IMR-90 (cell line): ENCODE measurements at regions not wholly inside any gene's neighbourhood (a gene's known extent, or its start where the extent isn't known, plus 50 kb on each side); places are given as distances from the start of the nearest gene placed in this dataset.
A peak's percentile ranks its signal among the peaks of the same experiment; 100 is the strongest.

Experiments
- ATAC-seq: fragments of 200-7000 bp; cut with Tn5 transposase; 2 replicates; pipeline ENCODE4 v1.9.1; 2020; ENCODE audit warnings: low read depth, mild to moderate bottlenecking, moderate library complexity
- BruUV-seq: library from RNA; stranded (reverse); fragments of 400-500 nt; replicated peaks from 2 replicates; lab custom pipeline; 2021; lab: Mats Ljungman, UMichigan
- CTCF ChIA-PET: fragments of 300-600 bp; formaldehyde crosslinking; extraction: SDS; loops from one replicate; lab custom pipeline; 2021; ENCODE audit warnings: antibody characterized with exemption; lab: Yijun Ruan, JAX
- POLR2A ChIA-PET: fragments of 300-600 bp; sonication (Branson Sonifier 250); formaldehyde crosslinking; loops from one replicate; lab custom pipeline; 2022; ENCODE audit warnings: antibody characterized with exemption; ENCODE audit not compliant: unreplicated experiment; lab: Charles Lee
- DNase-seq: peaks from one replicate; pipeline ENCODE4 v3.0.0; 2013
- H2AFZ ChIP-seq: replicated peaks from 2 replicates; pipeline ENCODE3; 2013; ENCODE audit warnings: low read length, mild to moderate bottlenecking; ENCODE audit not compliant: poor library complexity
- H2AK5ac ChIP-seq: 2 replicates; pipeline ENCODE4 v1.6.1; 2013; ENCODE audit warnings: low read depth, low read length, inconsistent platforms
- H2AK9ac ChIP-seq: replicated peaks from 2 replicates; pipeline ENCODE3; 2013; ENCODE audit warnings: mild to moderate bottlenecking, low read depth, low read length, moderate library complexity; ENCODE audit not compliant: poor library complexity
- H2BK120ac ChIP-seq: 2 replicates; pipeline ENCODE4 v1.6.1; 2013; ENCODE audit warnings: low read depth, low read length, inconsistent platforms
- H2BK15ac ChIP-seq: 3 replicates; pipeline ENCODE4 v1.6.1; 2013; ENCODE audit warnings: low read depth, low read length, inconsistent platforms
- H2BK20ac ChIP-seq: 2 replicates; pipeline ENCODE4 v1.6.1; 2013; ENCODE audit warnings: low read depth, mild to moderate bottlenecking, inconsistent platforms, low read length, moderate library complexity
- H2BK5ac ChIP-seq: 2 replicates; pipeline ENCODE4 v1.6.1; 2013; ENCODE audit warnings: mild to moderate bottlenecking, low read depth, low read length, inconsistent platforms; ENCODE audit not compliant: poor library complexity, severe bottlenecking
- H3K14ac ChIP-seq: replicated peaks from 2 replicates; pipeline ENCODE4 v1.6.1; 2013; ENCODE audit warnings: low read depth, low read length, inconsistent platforms
- H3K18ac ChIP-seq: 2 replicates; pipeline ENCODE4 v1.6.1; 2013; ENCODE audit warnings: low read depth, low read length, control low read depth
- H3K23ac ChIP-seq: 2 replicates; pipeline ENCODE4 v1.6.1; 2013; ENCODE audit warnings: low read depth, low read length, inconsistent platforms
- H3K27ac ChIP-seq: 2 replicates; pipeline ENCODE4 v1.5.1; 2013; ENCODE audit warnings: mild to moderate bottlenecking, control low read depth, low read length; ENCODE audit not compliant: insufficient read depth
- H3K27me3 ChIP-seq: 2 replicates; pipeline ENCODE4 v1.6.1; 2013; ENCODE audit warnings: low read length; ENCODE audit not compliant: control insufficient read depth, insufficient read depth
- H3K36me3 ChIP-seq: 2 replicates; pipeline ENCODE4 v1.6.1; 2013; ENCODE audit warnings: low read length, mixed read lengths; ENCODE audit not compliant: control insufficient read depth, insufficient read depth
- H3K4ac ChIP-seq: 2 replicates; pipeline ENCODE4 v1.6.1; 2013; ENCODE audit warnings: low read depth, low read length, inconsistent platforms
- H3K4me1 ChIP-seq: 2 replicates; pipeline ENCODE4 v1.6.1; 2013; ENCODE audit warnings: low read length, mixed read lengths; ENCODE audit not compliant: control insufficient read depth, insufficient read depth
- H3K4me2 ChIP-seq: 2 replicates; pipeline ENCODE4 v1.6.1; 2013; ENCODE audit warnings: low read depth, mild to moderate bottlenecking, control low read depth, low read length, moderate library complexity
- H3K4me3 ChIP-seq: 2 replicates; pipeline ENCODE4 v1.5.1; 2013; ENCODE audit warnings: low read depth, mild to moderate bottlenecking, control low read depth, low read length, moderate library complexity; ENCODE audit not compliant: insufficient read depth
- H3K56ac ChIP-seq: 2 replicates; pipeline ENCODE4 v1.6.1; 2013; ENCODE audit warnings: low read length, inconsistent platforms; ENCODE audit not compliant: insufficient read depth; ENCODE audit errors: extremely low read depth
- H3K79me1 ChIP-seq, 2 experiments: 2 replicates each; pipeline ENCODE4 v1.6.1; 2013; ENCODE audit warnings: low read length in 2 of 2, inconsistent platforms in 1 of 2, low read depth in 1 of 2
- H3K9ac ChIP-seq: 2 replicates; pipeline ENCODE4 v1.6.1; 2013; ENCODE audit warnings: low read depth, low read length, control low read depth
- H3K9me1 ChIP-seq: 2 replicates; pipeline ENCODE4 v1.6.1; 2013; ENCODE audit warnings: low read length, inconsistent platforms; ENCODE audit not compliant: insufficient read depth
- H3K9me3 ChIP-seq: 2 replicates; pipeline ENCODE4 v1.6.1; 2013; ENCODE audit warnings: low read length; ENCODE audit not compliant: control insufficient read depth, insufficient read depth
- H4K20me1 ChIP-seq: 2 replicates; pipeline ENCODE4 v1.6.1; 2013; ENCODE audit warnings: low read length, inconsistent platforms; ENCODE audit not compliant: insufficient read depth
- H4K5ac ChIP-seq: 2 replicates; pipeline ENCODE4 v1.6.1; 2013; ENCODE audit warnings: mild to moderate bottlenecking, low read depth, low read length, control low read depth
- H4K8ac ChIP-seq, 2 experiments: 2 replicates each; pipeline ENCODE4 v1.6.1; 2013; ENCODE audit warnings: low read depth in 2 of 2, low read length in 2 of 2, control low read depth in 1 of 2, inconsistent platforms in 1 of 2
- H4K91ac ChIP-seq: 2 replicates; pipeline ENCODE4 v1.6.1; 2013; ENCODE audit warnings: low read depth, low read length, inconsistent platforms; ENCODE audit not compliant: insufficient read depth
- BHLHE40 ChIP-seq: fragments of 150-350 bp; IDR thresholded peaks from 2 replicates; pipeline ENCODE4 v1.6.1; 2016; ENCODE audit warnings: mild to moderate bottlenecking, low read depth, low read length
- CEBPB ChIP-seq: IDR thresholded peaks from 2 replicates; pipeline ENCODE4 v1.6.1; 2012; ENCODE audit warnings: low read depth, low read length, improper control_type of control experiment
- CHD1 ChIP-seq: IDR thresholded peaks from 2 replicates; pipeline ENCODE4 v1.6.1; 2012; ENCODE audit warnings: low read depth, low read length, improper control_type of control experiment
- FOS ChIP-seq: fragments of 150-350 bp; IDR thresholded peaks from 2 replicates; pipeline ENCODE4 v1.6.1; 2016; ENCODE audit warnings: low read depth, low read length
- MAFK ChIP-seq: IDR thresholded peaks from 2 replicates; pipeline ENCODE4 v1.6.1; 2012; ENCODE audit warnings: low read depth, low read length, improper control_type of control experiment
- MAZ ChIP-seq: IDR thresholded peaks from 2 replicates; pipeline ENCODE4 v1.6.1; 2012; ENCODE audit warnings: low read depth, mild to moderate bottlenecking, low read length, improper control_type of control experiment, moderate library complexity, borderline replicate concordance
- MXI1 ChIP-seq: IDR thresholded peaks from 2 replicates; pipeline ENCODE4 v1.6.1; 2012; ENCODE audit warnings: low read depth, mild to moderate bottlenecking, low read length, moderate library complexity, borderline replicate concordance
- NFE2L2 ChIP-seq: fragments of 150-350 bp; IDR thresholded peaks from 2 replicates; pipeline ENCODE4 v1.6.1; 2016; ENCODE audit warnings: low read depth, mild to moderate bottlenecking, low read length
- POLR2A ChIP-seq: IDR thresholded peaks from 2 replicates; pipeline ENCODE4 v1.6.1; 2012; ENCODE audit warnings: mild to moderate bottlenecking, low read depth, low read length
- RAD21 ChIP-seq: IDR thresholded peaks from 2 replicates; pipeline ENCODE4 v1.6.1; 2012; ENCODE audit warnings: low read length, improper control_type of control experiment
- RCOR1 ChIP-seq: IDR thresholded peaks from 2 replicates; pipeline ENCODE4 v1.6.1; 2012; ENCODE audit warnings: mild to moderate bottlenecking, low read length, improper control_type of control experiment; ENCODE audit not compliant: insufficient replicate concordance
- RFX5 ChIP-seq: IDR thresholded peaks from 2 replicates; pipeline ENCODE4 v1.8.0; 2012; ENCODE audit warnings: low read depth, mild to moderate bottlenecking, low read length, moderate library complexity
- SMC3 ChIP-seq: fragments of 150-350 bp; IDR thresholded peaks from 2 replicates; pipeline ENCODE4 v1.6.1; 2016; ENCODE audit warnings: low read depth, mild to moderate bottlenecking, antibody characterized with exemption, low read length, moderate library complexity
- WGBS, 2 experiments: methylation state at CpG; one replicate each; pipeline versions ENCODE4 v1.1.5 to v1.1.7; 2013; ENCODE audit warnings: missing lambda C conversion rate in 2 of 2; ENCODE audit not compliant: insufficient read length in 1 of 2; ENCODE audit errors: extremely low coverage in 2 of 2; 5-methylcytosine and 5-hydroxymethylcytosine counted together
- dilution Hi-C: fragments of 300-500 bp; cut with HindIII; formaldehyde crosslinking; loops from one replicate; pipeline ENCODE4 v1.14.3; 2018; ENCODE audit warnings: low sequenced_read_pairs; ENCODE audit not compliant: unreplicated experiment
- in situ Hi-C: fragments of 300-500 bp; cut with MboI; formaldehyde crosslinking; loops from 3 replicates; pipeline ENCODE4 v1.14.3; 2019; ENCODE audit warnings: low sequenced_read_pairs, inconsistent platforms, mixed read lengths
- intact Hi-C: fragments of 100-400 bp; cut with micrococcal nuclease; formaldehyde crosslinking; loops from 2 replicates; pipeline ENCODE4 v1.10.0; 2022
- TF ChIP-seq, protein P1 (sequence below): fragments of 150-350 bp; IDR thresholded peaks from 2 replicates; pipeline ENCODE4 v1.6.1; 2016; ENCODE audit warnings: low read depth, mild to moderate bottlenecking, low read length, moderate library complexity, borderline replicate concordance
- TF ChIP-seq, protein P2 (sequence below): fragments of 150-350 bp; IDR thresholded peaks from 2 replicates; pipeline ENCODE4 v1.6.1; 2017; ENCODE audit warnings: mild to moderate bottlenecking, antibody characterized with exemption, low read length, low read depth
- TF ChIP-seq, protein P3 (sequence below): conservative IDR thresholded peaks from 2 replicates; pipeline ENCODE4 v1.5.1; 2012; ENCODE audit warnings: mild to moderate bottlenecking, low read depth, low read length, improper control_type of control experiment

DNA sequence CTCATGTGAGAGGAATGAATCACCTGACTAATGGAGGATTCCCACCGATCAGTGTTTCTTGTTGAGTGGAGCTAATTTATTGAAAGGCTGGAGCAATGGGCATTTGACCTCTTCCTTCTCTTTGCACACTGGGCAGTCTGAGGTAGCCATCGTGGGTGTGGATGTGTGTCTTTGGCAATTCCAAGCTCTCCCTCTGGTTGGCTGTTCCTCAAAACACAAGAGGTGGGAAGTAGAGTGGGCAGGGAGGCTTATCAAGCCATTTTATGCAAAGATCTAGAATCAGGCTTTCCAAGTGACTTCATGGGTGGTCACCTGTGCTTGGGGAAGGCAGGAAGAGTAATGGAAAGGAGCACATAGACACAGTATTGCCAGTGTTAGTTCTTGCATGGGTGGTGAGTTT is 154.8 kb downstream of the INSIG2 start:
- Histone ChIP-seq H2BK15ac (no peak overlapping the region), H3K27ac (no peak overlapping the region), H2AK5ac (no peak overlapping the region), H3K36me3 (no peaks in the 10 kb centered on the region), H4K8ac (no peak overlapping the region), H2BK5ac (no peak overlapping the region), H3K56ac (no peak overlapping the region), H3K4me1 (no peaks in the 10 kb centered on the region), H3K27me3 (no peaks in the 10 kb centered on the region), H2AK9ac (no peak overlapping the region), H3K79me1 (no peaks in the 10 kb centered on the region), H2BK20ac (no peak overlapping the region), H2AFZ (peak overlapping the region; percentile 11), H4K91ac (no peak overlapping the region), H4K5ac (no peak overlapping the region), H4K20me1 (no peaks in the 10 kb centered on the region), H3K18ac (no peak overlapping the region), H2BK120ac (no peak overlapping the region), H3K23ac (no peak overlapping the region), H3K9me1 (no peaks in the 10 kb centered on the region), H3K14ac (no peak overlapping the region), H3K9ac (no peak overlapping the region), H3K4ac (no peak overlapping the region), H3K4me3 (no peak overlapping the region), H3K9me3 (no peaks in the 10 kb centered on the region), H3K4me2 (no peak overlapping the region)
- intact Hi-C loops, result no loop called here
- in situ Hi-C loops, result no loop called here
- DNase-seq, result no peak
- CTCF ChIA-PET, result no interaction called here
- no TSS peak for BruUV-seq
- dilution Hi-C loops, result no loop called here
- ATAC-seq, result no peak
- TF ChIP-seq RAD21 (no peak), BHLHE40 (no peak), CHD1 (no peak), MAFK (no peak), NFE2L2 (no peak), FOS (no peak), CEBPB (no peak), SMC3 (no peak), MXI1 (no peak), RFX5 (no peak), RCOR1 (no peak), MAZ (no peak), POLR2A (no peak)
- TF ChIP-seq, protein P1, sequence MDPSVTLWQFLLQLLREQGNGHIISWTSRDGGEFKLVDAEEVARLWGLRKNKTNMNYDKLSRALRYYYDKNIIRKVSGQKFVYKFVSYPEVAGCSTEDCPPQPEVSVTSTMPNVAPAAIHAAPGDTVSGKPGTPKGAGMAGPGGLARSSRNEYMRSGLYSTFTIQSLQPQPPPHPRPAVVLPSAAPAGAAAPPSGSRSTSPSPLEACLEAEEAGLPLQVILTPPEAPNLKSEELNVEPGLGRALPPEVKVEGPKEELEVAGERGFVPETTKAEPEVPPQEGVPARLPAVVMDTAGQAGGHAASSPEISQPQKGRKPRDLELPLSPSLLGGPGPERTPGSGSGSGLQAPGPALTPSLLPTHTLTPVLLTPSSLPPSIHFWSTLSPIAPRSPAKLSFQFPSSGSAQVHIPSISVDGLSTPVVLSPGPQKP, result no peak
- TF ChIP-seq, protein P2, sequence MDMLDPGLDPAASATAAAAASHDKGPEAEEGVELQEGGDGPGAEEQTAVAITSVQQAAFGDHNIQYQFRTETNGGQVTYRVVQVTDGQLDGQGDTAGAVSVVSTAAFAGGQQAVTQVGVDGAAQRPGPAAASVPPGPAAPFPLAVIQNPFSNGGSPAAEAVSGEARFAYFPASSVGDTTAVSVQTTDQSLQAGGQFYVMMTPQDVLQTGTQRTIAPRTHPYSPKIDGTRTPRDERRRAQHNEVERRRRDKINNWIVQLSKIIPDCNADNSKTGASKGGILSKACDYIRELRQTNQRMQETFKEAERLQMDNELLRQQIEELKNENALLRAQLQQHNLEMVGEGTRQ, result no peak
- TF ChIP-seq, protein P3, sequence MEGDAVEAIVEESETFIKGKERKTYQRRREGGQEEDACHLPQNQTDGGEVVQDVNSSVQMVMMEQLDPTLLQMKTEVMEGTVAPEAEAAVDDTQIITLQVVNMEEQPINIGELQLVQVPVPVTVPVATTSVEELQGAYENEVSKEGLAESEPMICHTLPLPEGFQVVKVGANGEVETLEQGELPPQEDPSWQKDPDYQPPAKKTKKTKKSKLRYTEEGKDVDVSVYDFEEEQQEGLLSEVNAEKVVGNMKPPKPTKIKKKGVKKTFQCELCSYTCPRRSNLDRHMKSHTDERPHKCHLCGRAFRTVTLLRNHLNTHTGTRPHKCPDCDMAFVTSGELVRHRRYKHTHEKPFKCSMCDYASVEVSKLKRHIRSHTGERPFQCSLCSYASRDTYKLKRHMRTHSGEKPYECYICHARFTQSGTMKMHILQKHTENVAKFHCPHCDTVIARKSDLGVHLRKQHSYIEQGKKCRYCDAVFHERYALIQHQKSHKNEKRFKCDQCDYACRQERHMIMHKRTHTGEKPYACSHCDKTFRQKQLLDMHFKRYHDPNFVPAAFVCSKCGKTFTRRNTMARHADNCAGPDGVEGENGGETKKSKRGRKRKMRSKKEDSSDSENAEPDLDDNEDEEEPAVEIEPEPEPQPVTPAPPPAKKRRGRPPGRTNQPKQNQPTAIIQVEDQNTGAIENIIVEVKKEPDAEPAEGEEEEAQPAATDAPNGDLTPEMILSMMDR, result no peak
- WGBS, 2 experiments, result no CpG with 5 or more reads among the region's 2 CpGs
- POLR2A ChIA-PET, result no interaction called here
